ENCODE measurements at regions not wholly inside any gene's neighbourhood (a gene's known extent, or its start where the extent isn't known, plus 50 kb on each side); places are given as distances from the start of the nearest gene placed in this dataset.
A peak's percentile ranks its signal among the peaks of the same experiment; 100 is the strongest.

DNA sequence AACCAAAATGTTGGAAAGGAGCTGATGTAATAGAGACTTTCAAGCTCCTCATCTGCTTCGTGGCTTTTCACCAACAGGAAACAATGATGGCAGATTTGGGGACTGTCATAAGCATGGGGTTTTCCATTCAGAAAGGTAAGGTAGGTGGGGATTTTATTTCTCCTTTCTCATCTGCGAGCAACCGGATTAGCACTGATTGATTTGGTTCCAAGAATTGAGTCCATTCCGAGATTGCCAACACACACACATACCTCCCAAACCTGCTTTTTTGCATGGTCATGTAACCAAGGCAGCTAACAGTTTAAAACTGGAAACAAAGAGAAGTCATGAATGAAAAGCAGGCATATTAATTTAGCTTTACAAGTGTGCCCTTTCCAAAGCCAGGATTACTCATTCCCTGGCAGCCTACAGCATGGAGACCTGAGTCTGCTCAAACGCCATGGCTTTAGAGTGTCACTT is 63.0 kb upstream of the LNX1 start:
- Histone ChIP-seq H3K9me3 (no peaks in the 10 kb centered on the region), H3K36me3 (no peaks in the 10 kb centered on the region), H3K4me3 (no peak overlapping the region), H3K27ac (no peak overlapping the region), H3K27me3 (no peaks in the 10 kb centered on the region), H3K4me1 (peaks cover 8 to 10% of the 10 kb centered on the region in 2 donors)
- DNase-seq (no peak), ATAC-seq (peak; percentile 7)
- intact Hi-C loops (cut with DNase I): no loop called here
- TF ChIP-seq, protein P1, sequence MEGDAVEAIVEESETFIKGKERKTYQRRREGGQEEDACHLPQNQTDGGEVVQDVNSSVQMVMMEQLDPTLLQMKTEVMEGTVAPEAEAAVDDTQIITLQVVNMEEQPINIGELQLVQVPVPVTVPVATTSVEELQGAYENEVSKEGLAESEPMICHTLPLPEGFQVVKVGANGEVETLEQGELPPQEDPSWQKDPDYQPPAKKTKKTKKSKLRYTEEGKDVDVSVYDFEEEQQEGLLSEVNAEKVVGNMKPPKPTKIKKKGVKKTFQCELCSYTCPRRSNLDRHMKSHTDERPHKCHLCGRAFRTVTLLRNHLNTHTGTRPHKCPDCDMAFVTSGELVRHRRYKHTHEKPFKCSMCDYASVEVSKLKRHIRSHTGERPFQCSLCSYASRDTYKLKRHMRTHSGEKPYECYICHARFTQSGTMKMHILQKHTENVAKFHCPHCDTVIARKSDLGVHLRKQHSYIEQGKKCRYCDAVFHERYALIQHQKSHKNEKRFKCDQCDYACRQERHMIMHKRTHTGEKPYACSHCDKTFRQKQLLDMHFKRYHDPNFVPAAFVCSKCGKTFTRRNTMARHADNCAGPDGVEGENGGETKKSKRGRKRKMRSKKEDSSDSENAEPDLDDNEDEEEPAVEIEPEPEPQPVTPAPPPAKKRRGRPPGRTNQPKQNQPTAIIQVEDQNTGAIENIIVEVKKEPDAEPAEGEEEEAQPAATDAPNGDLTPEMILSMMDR (IDR thresholded peaks at IDR 0.05): no peak

DNA sequence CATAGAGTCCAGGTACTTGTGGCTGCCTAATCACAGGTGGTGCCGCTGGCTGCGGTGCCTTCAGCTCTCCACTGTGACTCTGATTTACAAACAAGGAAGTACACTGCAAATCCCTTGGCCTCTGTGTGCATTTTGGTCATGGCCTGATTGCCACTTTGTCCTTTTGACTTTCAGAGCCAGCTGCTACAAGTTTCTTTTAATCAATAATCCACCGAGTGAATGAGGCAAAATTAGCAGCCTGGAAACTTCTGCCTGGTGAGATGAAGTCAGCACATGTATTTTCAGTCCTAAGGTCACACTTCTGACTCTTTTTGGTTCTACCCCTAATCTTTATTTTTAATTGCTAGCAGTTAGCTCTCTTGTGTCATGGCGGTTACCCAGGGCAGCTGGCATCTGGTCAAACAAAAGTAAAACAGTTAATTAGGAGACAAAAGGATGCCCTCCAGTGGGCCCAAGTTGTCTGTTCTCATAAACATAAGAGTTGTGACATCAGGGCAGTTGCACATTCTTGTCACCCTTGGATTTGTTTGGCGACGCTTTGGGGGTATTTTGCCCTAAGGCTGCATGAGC is 62.3 kb upstream of the LNX1 start:
- Histone ChIP-seq H3K4me3 (no peak overlapping the region), H3K27me3 (no peaks in the 10 kb centered on the region), H3K9me3 (no peaks in the 10 kb centered on the region), H3K36me3 (no peaks in the 10 kb centered on the region), H3K4me1 (peaks cover 8 to 10% of the 10 kb centered on the region in 2 donors), H3K27ac (peak overlapping the region in 1 of 2 donors; percentile 23)
- intact Hi-C loops (cut with DNase I): no loop called here
- TF ChIP-seq, protein P1 (IDR thresholded peaks at IDR 0.05): no peak
- peak in 1 of 4 donors; percentile 69 for DNase-seq
- peak; percentile 57 for ATAC-seq

DNA sequence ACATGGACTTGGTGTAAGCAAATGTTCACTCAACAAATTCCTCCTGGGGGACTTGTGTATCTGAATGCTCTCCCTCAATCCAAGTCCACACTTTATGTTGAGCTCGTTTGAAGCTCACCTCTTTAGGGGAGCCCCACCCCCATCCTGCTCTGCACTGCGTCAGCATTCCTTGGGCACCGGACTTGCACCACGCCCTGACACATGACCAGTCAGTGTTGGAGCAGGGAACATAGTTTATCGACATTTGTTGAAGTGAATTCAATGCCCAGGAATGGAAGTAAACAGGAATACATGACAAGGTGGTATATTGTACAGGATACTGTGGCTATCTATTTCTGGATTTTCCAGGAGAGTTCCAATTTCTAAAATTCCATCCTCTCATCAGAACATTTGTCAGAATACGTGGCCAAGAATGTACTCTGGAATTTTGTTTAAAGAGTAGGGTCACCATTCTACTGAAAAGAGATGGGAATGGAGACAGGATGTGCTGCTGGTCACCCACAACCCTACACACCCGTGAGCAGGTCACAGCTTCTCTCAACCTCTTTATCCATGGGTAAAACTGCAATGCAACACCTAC is 60.0 kb upstream of the LNX1 start:
- peaks cover 12 to 17% of the 10 kb centered on the region in 2 donors for H3K4me1 ChIP-seq
- no peaks in the 10 kb centered on the region for H3K36me3 ChIP-seq
- H3K27me3 ChIP-seq: no peaks in the 10 kb centered on the region
- DNase-seq: peak in 1 of 4 donors; percentile 71
- TF ChIP-seq, protein P1 (IDR thresholded peaks at IDR 0.05): no peak
- H3K4me3 ChIP-seq: no peak overlapping the region
- ATAC-seq: peak; percentile 71
- intact Hi-C loops (cut with DNase I): no loop called here
- H3K27ac ChIP-seq: no peak overlapping the region
- H3K9me3 ChIP-seq: no peaks in the 10 kb centered on the region

DNA sequence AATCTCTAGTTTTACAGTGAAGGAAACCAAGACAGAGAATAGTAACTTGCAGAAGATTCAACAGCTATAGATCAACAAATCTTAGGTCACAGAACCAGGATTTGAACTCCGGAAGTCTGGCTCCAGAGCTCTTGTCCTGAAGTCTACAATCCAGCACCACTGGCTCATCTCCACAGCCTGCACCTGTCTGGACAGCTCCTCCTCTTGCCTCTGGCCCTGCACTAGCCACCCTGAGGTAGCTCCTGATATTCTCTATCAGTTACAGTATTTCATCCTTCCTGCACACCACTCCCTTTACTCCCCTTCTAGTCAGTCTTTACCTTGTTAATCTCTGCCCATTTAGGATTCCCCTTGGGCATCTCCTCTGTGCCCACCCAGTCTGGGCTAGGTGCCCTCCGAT is 58.1 kb upstream of the LNX1 start:
- no peak overlapping the region for H3K4me3 ChIP-seq
- DNase-seq (no peak), ATAC-seq (no peak)
- no peak overlapping the region for H3K27ac ChIP-seq
- no peaks in the 10 kb centered on the region for H3K27me3 ChIP-seq
- H3K36me3 ChIP-seq: no peaks in the 10 kb centered on the region
- TF ChIP-seq, protein P1 (IDR thresholded peaks at IDR 0.05): no peak
- H3K4me1 ChIP-seq: peaks cover 15 to 17% of the 10 kb centered on the region in 2 donors
- no peaks in the 10 kb centered on the region for H3K9me3 ChIP-seq
- intact Hi-C loops (cut with DNase I): no loop called here

DNA sequence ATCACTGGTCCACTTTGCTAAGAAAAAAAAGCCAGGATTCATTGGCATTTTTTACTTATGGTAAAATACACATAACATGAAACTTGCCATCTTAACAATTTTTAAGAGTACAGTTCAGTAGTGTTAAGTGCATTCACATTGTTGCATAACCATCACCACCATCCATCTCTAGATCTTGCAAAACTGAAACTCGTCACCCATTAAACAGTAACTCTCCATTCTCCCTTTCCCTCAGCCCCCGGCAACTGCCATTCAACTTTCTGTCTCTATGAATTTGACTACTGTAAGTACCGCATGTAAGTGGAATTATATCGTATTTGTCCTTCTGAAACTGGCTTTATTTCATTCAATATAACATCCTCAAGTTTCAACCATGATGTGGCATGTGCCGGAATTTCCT is 56.3 kb upstream of the LNX1 start:
- TF ChIP-seq, protein P1 (IDR thresholded peaks at IDR 0.05): no peak
- H3K4me1 ChIP-seq: peaks cover 7 to 11% of the 10 kb centered on the region in 2 donors
- intact Hi-C loops (cut with DNase I): no loop called here
- ATAC-seq: no peak
- no peaks in the 10 kb centered on the region for H3K27me3 ChIP-seq
- DNase-seq: no peak
- no peaks in the 10 kb centered on the region for H3K36me3 ChIP-seq
- no peak overlapping the region for H3K27ac ChIP-seq
- no peak overlapping the region for H3K4me3 ChIP-seq
- no peaks in the 10 kb centered on the region for H3K9me3 ChIP-seq

Data from left lung (tissue), 4 donors.